HEK293 (cell line): ENCODE measurements at regions not wholly inside any gene's neighbourhood (a gene's known extent, or its start where the extent isn't known, plus 50 kb on each side); places are given as distances from the start of the nearest gene placed in this dataset.

ENCODE experiments used
- ZNF24 ChIP-seq: fragments of 450-650 bp; formaldehyde crosslinking; IDR thresholded peaks from 2 replicates; pipeline ENCODE4 v1.5.1; 2016; ENCODE audit warnings: missing biosample characterization, missing genetic modification characterization
- TF ChIP-seq, protein P1 (sequence below): fragments of 450-650 bp; formaldehyde crosslinking; optimal IDR thresholded peaks from 2 replicates; pipeline ENCODE3; 2016; ENCODE audit warnings: missing biosample characterization, mild to moderate bottlenecking, missing genetic modification characterization

DNA sequence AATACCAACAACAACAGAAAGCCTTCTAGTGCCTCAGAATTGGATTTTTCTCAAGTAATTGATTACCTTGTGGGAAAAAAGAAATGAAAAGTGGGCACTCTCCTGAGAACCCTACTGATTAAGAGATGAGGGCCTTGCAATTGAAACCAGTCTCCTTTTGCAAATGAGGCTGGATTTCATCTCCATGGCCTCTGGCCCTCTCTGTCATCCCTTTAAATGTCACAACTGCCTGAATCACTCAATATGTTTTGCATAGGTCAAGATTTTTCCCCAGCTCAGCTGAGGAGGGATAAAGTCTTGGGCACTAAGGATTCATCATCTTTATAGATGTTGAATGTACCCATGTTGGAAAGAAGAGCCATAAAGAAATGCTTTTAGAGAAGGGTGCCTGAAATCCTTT, 166.4 kb downstream of the RMST start:
- TF ChIP-seq ZNF24 (tag by site-specific recombination) = no peak
- TF ChIP-seq, protein P1, sequence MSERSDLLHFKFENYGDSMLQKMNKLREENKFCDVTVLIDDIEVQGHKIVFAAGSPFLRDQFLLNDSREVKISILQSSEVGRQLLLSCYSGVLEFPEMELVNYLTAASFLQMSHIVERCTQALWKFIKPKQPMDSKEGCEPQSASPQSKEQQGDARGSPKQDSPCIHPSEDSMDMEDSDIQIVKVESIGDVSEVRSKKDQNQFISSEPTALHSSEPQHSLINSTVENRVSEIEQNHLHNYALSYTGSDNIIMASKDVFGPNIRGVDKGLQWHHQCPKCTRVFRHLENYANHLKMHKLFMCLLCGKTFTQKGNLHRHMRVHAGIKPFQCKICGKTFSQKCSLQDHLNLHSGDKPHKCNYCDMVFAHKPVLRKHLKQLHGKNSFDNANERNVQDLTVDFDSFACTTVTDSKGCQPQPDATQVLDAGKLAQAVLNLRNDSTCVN (tag by site-specific recombination) = no peak
